Fibroblast of lung (primary cell): ENCODE measurements at regions not wholly inside any gene's neighbourhood (a gene's known extent, or its start where the extent isn't known, plus 50 kb on each side); places are given as distances from the start of the nearest gene placed in this dataset.

Experiments used
- CTCF ChIP-seq, 2 donors: IDR thresholded peaks in 1 of 2; conservative IDR thresholded peaks in 1 of 2; 1 replicate in 1 of 2; 2 replicates in 1 of 2; pipeline ENCODE4 v1.5.1; 2011 to 2012; ENCODE audit warnings: low read length in 2 of 2, control low read depth in 1 of 2, inconsistent platforms in 1 of 2, low read depth in 1 of 2, mild to moderate bottlenecking in 1 of 2
- EZH2 ChIP-seq: IDR thresholded peaks from 2 replicates; pipeline ENCODE4 v1.5.1; 2012; ENCODE audit warnings: low read length, control low read depth, mild to moderate bottlenecking; ENCODE audit errors: missing control alignments

- TF ChIP-seq EZH2 (no peak), CTCF (conservative IDR thresholded peaks at IDR 0.05 in 1 of 2, IDR thresholded peaks at IDR 0.05 in 1 of 2; ENCODE audit: low read depth in 1 of 2, low read length in 2 of 2) (no peak)
Observed at GRCh38 chr1:14369526-14370213, 228.8 kb upstream of the KAZN start.
